Type B pancreatic cell (in vitro differentiated cells): ENCODE measurements at regions not wholly inside any gene's neighbourhood (a gene's known extent, or its start where the extent isn't known, plus 50 kb on each side); places are given as distances from the start of the nearest gene placed in this dataset.

Source experiments
- DNase-seq: peaks from one replicate; pipeline ENCODE4 v3.0.0; 2021; ENCODE audit warnings: mixed read lengths; ENCODE audit not compliant: unreplicated experiment; ENCODE audit errors: extremely low spot score
- H3K27ac Mint-ChIP-seq: 2 replicates; pipeline ENCODE4 v1.8.0; 2021; ENCODE audit warnings: mild to moderate bottlenecking, mixed read lengths
- H3K27me3 Mint-ChIP-seq: 2 replicates; pipeline ENCODE4 v1.8.0; 2021; ENCODE audit warnings: mixed read lengths
- H3K36me3 Mint-ChIP-seq: 2 replicates; pipeline ENCODE4 v1.8.0; 2021; ENCODE audit warnings: mixed read lengths
- H3K4me1 Mint-ChIP-seq: one replicate; pipeline ENCODE4 v1.8.0; 2021; ENCODE audit warnings: mixed read lengths; ENCODE audit not compliant: unreplicated experiment
- H3K4me3 Mint-ChIP-seq: 2 replicates; pipeline ENCODE4 v1.8.0; 2021; ENCODE audit warnings: mild to moderate bottlenecking, mixed read lengths
- H3K9me3 Mint-ChIP-seq: 2 replicates; pipeline ENCODE4 v1.8.0; 2021; ENCODE audit warnings: mixed read lengths
- TF ChIP-seq, protein P1 (sequence below): fragments of 200-600 bp; sonication (generic); conservative IDR thresholded peaks from 2 replicates; pipeline ENCODE4 v1.5.0; 2021; ENCODE audit warnings: antibody characterized with exemption, mild to moderate bottlenecking

DNA sequence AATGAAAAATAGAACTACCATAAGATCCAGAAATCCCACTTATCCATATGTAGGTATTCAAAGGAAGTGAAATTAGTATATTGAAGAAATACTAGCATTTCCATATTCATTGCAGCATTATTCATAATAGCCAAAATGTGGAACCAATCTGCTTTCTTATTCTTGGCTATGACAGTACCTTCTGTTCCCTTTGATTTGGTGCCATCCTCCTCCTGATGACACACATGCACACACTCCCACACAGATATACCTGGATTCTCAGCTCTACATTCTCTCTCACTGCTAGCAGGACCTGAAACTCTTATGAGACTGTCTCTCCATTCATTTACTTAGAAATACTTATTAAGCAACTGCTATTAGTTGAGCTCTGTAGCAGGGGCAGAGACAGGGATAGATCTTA is 582.6 kb upstream of the TENM4 start:
- no peak overlapping the region for H3K4me3 Mint-ChIP-seq
- TF ChIP-seq, protein P1, sequence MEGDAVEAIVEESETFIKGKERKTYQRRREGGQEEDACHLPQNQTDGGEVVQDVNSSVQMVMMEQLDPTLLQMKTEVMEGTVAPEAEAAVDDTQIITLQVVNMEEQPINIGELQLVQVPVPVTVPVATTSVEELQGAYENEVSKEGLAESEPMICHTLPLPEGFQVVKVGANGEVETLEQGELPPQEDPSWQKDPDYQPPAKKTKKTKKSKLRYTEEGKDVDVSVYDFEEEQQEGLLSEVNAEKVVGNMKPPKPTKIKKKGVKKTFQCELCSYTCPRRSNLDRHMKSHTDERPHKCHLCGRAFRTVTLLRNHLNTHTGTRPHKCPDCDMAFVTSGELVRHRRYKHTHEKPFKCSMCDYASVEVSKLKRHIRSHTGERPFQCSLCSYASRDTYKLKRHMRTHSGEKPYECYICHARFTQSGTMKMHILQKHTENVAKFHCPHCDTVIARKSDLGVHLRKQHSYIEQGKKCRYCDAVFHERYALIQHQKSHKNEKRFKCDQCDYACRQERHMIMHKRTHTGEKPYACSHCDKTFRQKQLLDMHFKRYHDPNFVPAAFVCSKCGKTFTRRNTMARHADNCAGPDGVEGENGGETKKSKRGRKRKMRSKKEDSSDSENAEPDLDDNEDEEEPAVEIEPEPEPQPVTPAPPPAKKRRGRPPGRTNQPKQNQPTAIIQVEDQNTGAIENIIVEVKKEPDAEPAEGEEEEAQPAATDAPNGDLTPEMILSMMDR = no peak
- no peaks in the 10 kb centered on the region for H3K4me1 Mint-ChIP-seq
- DNase-seq = no peak
- no peaks in the 10 kb centered on the region for H3K36me3 Mint-ChIP-seq
- H3K27ac Mint-ChIP-seq = no peak overlapping the region
- H3K27me3 Mint-ChIP-seq = no peaks in the 10 kb centered on the region
- no peaks in the 10 kb centered on the region for H3K9me3 Mint-ChIP-seq

DNA sequence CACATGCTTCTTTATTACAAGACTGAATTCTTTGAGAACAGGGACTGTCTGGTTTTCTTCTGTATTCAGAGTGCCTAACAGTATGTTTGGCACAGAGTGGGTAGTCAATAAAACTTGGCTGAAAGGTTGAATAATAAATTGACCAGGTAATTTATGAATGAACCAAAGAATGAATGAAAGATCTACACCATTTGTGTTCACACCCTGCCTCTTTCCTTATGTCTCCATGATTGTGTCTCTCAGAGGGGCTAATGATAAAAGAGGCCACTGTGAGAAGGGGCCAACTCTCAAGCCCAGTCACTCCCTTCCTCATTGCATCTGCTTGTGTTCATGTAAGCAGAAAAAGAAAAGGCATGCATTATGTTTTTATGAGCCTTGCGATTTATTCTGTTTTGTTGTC is 569.7 kb upstream of the TENM4 start:
- no peak overlapping the region for H3K27ac Mint-ChIP-seq
- no peaks in the 10 kb centered on the region for H3K4me1 Mint-ChIP-seq
- TF ChIP-seq, protein P1 = no peak
- no peak for DNase-seq
- no peaks in the 10 kb centered on the region for H3K9me3 Mint-ChIP-seq
- no peak overlapping the region for H3K4me3 Mint-ChIP-seq
- no peaks in the 10 kb centered on the region for H3K27me3 Mint-ChIP-seq
- H3K36me3 Mint-ChIP-seq = no peaks in the 10 kb centered on the region

DNA sequence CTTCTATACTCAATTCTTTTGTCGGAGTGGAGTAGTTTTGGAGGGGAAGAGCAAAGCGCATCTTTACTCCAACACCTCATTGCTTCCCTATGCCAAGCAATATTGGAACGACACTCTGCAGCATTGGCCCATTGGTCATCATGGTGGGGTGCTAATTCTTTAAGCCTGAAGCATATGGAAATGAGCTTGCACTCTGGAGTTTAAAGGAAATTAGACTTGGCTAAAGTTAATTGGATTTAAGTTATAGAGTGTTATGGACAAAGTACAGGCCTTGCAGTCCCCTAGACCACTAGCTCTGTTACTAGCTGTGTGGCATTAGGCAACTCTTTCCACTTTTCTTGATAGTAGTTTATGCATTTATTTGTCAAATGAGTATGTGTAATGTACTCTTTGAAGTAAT is 568.3 kb upstream of the TENM4 start:
- H3K4me1 Mint-ChIP-seq = no peaks in the 10 kb centered on the region
- H3K9me3 Mint-ChIP-seq = no peaks in the 10 kb centered on the region
- TF ChIP-seq, protein P1 = no peak
- H3K27me3 Mint-ChIP-seq = no peaks in the 10 kb centered on the region
- H3K36me3 Mint-ChIP-seq = no peaks in the 10 kb centered on the region
- no peak overlapping the region for H3K27ac Mint-ChIP-seq
- DNase-seq = no peak
- H3K4me3 Mint-ChIP-seq = no peak overlapping the region

DNA sequence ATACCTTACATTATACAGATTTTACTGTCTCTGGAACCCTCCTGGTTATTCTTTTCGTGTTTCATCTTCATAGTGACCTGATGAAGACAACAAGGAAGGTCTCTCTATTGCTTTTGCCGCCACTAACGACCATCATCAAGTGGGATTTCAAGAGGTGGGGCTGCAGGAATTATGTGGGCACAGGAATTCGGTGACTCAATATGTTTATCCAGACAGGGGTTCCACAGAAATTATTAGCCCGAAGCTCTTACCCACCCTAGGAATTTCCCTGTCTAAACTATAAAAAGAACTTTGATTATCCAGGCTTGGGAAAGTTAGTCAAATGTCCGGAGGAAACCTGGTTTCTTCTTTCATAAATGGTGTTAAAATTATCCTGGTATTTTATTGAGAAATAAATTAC is 566.8 kb upstream of the TENM4 start:
- Mint-ChIP-seq H3K27me3 (no peaks in the 10 kb centered on the region), H3K27ac (no peak overlapping the region), H3K4me1 (no peaks in the 10 kb centered on the region), H3K9me3 (no peaks in the 10 kb centered on the region), H3K36me3 (no peaks in the 10 kb centered on the region), H3K4me3 (no peak overlapping the region)
- TF ChIP-seq, protein P1 = no peak
- DNase-seq = no peak

DNA sequence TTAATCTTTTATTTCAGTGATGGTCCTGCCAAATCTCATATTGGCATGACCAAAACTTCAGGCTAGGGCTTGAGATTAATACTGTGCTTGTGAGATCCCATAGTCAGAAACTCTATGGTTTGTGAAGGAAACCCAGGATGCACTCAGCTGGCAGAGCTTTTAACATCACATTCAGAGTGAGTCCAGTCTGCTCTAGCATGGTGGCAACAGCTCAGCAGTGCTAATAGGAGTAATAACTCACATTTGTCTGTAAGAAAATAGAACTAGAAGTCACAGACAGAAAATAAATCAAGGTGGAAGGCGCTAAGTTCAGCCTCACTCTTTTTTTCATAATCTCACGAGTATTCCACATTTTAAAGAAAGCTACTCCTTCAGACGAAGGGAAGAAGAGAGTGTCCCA is 549.3 kb upstream of the TENM4 start:
- DNase-seq = no peak
- H3K9me3 Mint-ChIP-seq = no peaks in the 10 kb centered on the region
- H3K27ac Mint-ChIP-seq = no peak overlapping the region
- H3K27me3 Mint-ChIP-seq = peaks cover 4% of the 10 kb centered on the region
- H3K4me3 Mint-ChIP-seq = no peak overlapping the region
- no peaks in the 10 kb centered on the region for H3K4me1 Mint-ChIP-seq
- TF ChIP-seq, protein P1 = no peak
- no peaks in the 10 kb centered on the region for H3K36me3 Mint-ChIP-seq

DNA sequence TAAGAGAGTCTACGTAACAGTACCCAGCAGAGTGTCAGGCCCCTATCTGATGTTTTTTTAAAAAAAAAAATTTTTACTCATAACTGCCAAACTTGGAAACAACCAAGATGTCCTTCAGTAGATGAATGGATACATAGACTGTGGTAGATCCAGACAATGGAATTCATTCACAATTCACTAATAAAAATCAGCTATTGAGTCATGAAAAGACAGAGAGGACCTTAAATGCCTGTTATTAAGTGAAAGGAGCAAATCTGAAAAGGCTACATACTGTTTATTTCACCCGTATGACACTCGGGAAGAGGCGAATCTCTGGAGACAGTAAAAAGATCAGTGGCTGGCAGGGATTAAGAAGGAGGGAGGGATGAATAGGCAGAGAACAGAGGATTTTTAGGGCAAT is 541.4 kb upstream of the TENM4 start:
- no peak overlapping the region for H3K27ac Mint-ChIP-seq
- peaks cover 4% of the 10 kb centered on the region for H3K9me3 Mint-ChIP-seq
- DNase-seq = no peak
- no peaks in the 10 kb centered on the region for H3K36me3 Mint-ChIP-seq
- H3K4me3 Mint-ChIP-seq = no peak overlapping the region
- TF ChIP-seq, protein P1 = no peak
- no peaks in the 10 kb centered on the region for H3K4me1 Mint-ChIP-seq
- H3K27me3 Mint-ChIP-seq = peaks cover 7% of the 10 kb centered on the region
